WTC11 (cell line): ENCODE measurements at regions not wholly inside any gene's neighbourhood (a gene's known extent, or its start where the extent isn't known, plus 50 kb on each side); places are given as distances from the start of the nearest gene placed in this dataset.

Source experiments
- ATAC-seq: fragments of 200-7000 bp; cut with Tn5 transposase; 2 replicates; pipeline ENCODE4 v1.10.0; 2021; ENCODE audit warnings: mild to moderate bottlenecking, moderate library complexity
- CTCF ChIA-PET: fragments of 300-600 bp; sonication (Branson Sonifier 250); formaldehyde crosslinking; loops from one replicate; lab custom pipeline; 2021; ENCODE audit warnings: antibody characterized with exemption; lab: Charles Lee
- POLR2A ChIA-PET: fragments of 350-600 bp; sonication (Branson Sonifier 250); formaldehyde crosslinking; loops from one replicate; lab custom pipeline; 2021; ENCODE audit warnings: antibody characterized with exemption; lab: Charles Lee
- DNase-seq: peaks from one replicate; pipeline ENCODE4 v3.0.0; 2021; ENCODE audit warnings: low spot score
- H3K27ac Mint-ChIP-seq: 2 replicates; pipeline ENCODE4 v1.8.0; 2021; ENCODE audit warnings: mixed read lengths
- H3K27me3 Mint-ChIP-seq: 2 replicates; pipeline ENCODE4 v1.8.0; 2021; ENCODE audit warnings: low read depth, mild to moderate bottlenecking, moderate library complexity, mixed read lengths
- H3K36me3 Mint-ChIP-seq: 2 replicates; pipeline ENCODE4 v1.8.0; 2021; ENCODE audit warnings: mixed read lengths
- H3K4me1 Mint-ChIP-seq: 2 replicates; pipeline ENCODE4 v1.8.0; 2022; ENCODE audit warnings: mixed read lengths
- H3K4me3 Mint-ChIP-seq: 2 replicates; pipeline ENCODE4 v1.8.0; 2021; ENCODE audit warnings: mild to moderate bottlenecking, moderate library complexity, mixed read lengths
- H3K9me3 Mint-ChIP-seq: 2 replicates; pipeline ENCODE4 v1.8.0; 2021; ENCODE audit warnings: mixed read lengths
- ATF6 ChIP-seq: sonication (generic); formaldehyde crosslinking; IDR thresholded peaks from 2 replicates; pipeline ENCODE4 v1.8.1; 2023; ENCODE audit warnings: mild to moderate bottlenecking, missing genetic modification reagents
- CBFB ChIP-seq: sonication (generic); formaldehyde crosslinking; IDR thresholded peaks from 2 replicates; pipeline ENCODE4 v1.8.1; 2022; ENCODE audit warnings: mild to moderate bottlenecking, low read depth, missing genetic modification reagents
- E2F1 ChIP-seq: sonication (generic); formaldehyde crosslinking; IDR thresholded peaks from 2 replicates; pipeline ENCODE4 v1.8.0; 2022; ENCODE audit warnings: mild to moderate bottlenecking, missing genetic modification reagents
- ETV6 ChIP-seq: sonication (generic); formaldehyde crosslinking; IDR thresholded peaks from 2 replicates; pipeline ENCODE4 v1.8.1; 2022; ENCODE audit warnings: mild to moderate bottlenecking, missing genetic modification reagents
- GRHL2 ChIP-seq: fragments of 250-450 bp; sonication (Bioruptor Pico); IDR thresholded peaks from 2 replicates; pipeline ENCODE4 v1.8.0; 2022; ENCODE audit warnings: mild to moderate bottlenecking, moderate library complexity; ENCODE audit not compliant: insufficient replicate concordance, severe bottlenecking
- GTF2I ChIP-seq: fragments of 250-450 bp; sonication (Bioruptor Pico); conservative IDR thresholded peaks from 2 replicates; pipeline ENCODE4 v1.4.0; 2021; ENCODE audit warnings: mild to moderate bottlenecking
- HMGA2 ChIP-seq: fragments of 250-450 bp; sonication (Bioruptor Pico); IDR thresholded peaks from 2 replicates; pipeline ENCODE4 v1.4.0; 2021; ENCODE audit warnings: mild to moderate bottlenecking, moderate library complexity
- IRF1 ChIP-seq: sonication (generic); formaldehyde crosslinking; IDR thresholded peaks from 2 replicates; pipeline ENCODE4 v1.8.0; 2023; ENCODE audit warnings: missing genetic modification reagents
- MAX ChIP-seq: sonication (generic); formaldehyde crosslinking; IDR thresholded peaks from 2 replicates; pipeline ENCODE4 v1.8.0; 2022; ENCODE audit warnings: mild to moderate bottlenecking, missing genetic modification reagents
- NR2C2 ChIP-seq: sonication (generic); formaldehyde crosslinking; IDR thresholded peaks from 2 replicates; pipeline ENCODE4 v1.8.0; 2022; ENCODE audit warnings: mild to moderate bottlenecking, missing genetic modification reagents
- NR3C1 ChIP-seq: sonication (generic); formaldehyde crosslinking; conservative IDR thresholded peaks from 2 replicates; pipeline ENCODE4 v1.8.1; 2023; ENCODE audit warnings: low read depth, mild to moderate bottlenecking, missing genetic modification reagents
- TCF7 ChIP-seq: sonication (generic); formaldehyde crosslinking; IDR thresholded peaks from 2 replicates; pipeline ENCODE4 v1.8.0; 2022; ENCODE audit warnings: mild to moderate bottlenecking, low read depth, missing genetic modification reagents, moderate library complexity
- TEAD1 ChIP-seq: sonication (generic); formaldehyde crosslinking; IDR thresholded peaks from 2 replicates; pipeline ENCODE4 v1.8.0; 2022; ENCODE audit warnings: mild to moderate bottlenecking, missing genetic modification reagents
- ZMAT4 ChIP-seq: fragments of 250-450 bp; sonication (Bioruptor Pico); IDR thresholded peaks from 2 replicates; pipeline ENCODE4 v1.9.0; 2021; ENCODE audit warnings: mild to moderate bottlenecking
- ZNF232 ChIP-seq: sonication (generic); formaldehyde crosslinking; IDR thresholded peaks from 2 replicates; pipeline ENCODE4 v1.8.0; 2022; ENCODE audit warnings: mild to moderate bottlenecking, missing genetic modification reagents
- ZNF263 ChIP-seq: sonication (generic); formaldehyde crosslinking; IDR thresholded peaks from 2 replicates; pipeline ENCODE4 v1.8.1; 2022; ENCODE audit warnings: low read depth, mild to moderate bottlenecking, moderate library complexity, missing genetic modification reagents
- ZNF281 ChIP-seq: sonication (generic); formaldehyde crosslinking; IDR thresholded peaks from 2 replicates; pipeline ENCODE4 v1.8.0; 2023; ENCODE audit warnings: mild to moderate bottlenecking, missing genetic modification reagents
- ZNF423 ChIP-seq: fragments of 250-450 bp; sonication (Bioruptor Pico); IDR thresholded peaks from 2 replicates; pipeline ENCODE4 v2.1.2; 2022; ENCODE audit warnings: mild to moderate bottlenecking, moderate library complexity
- ZNF425 ChIP-seq: fragments of 250-450 bp; sonication (Bioruptor Pico); conservative IDR thresholded peaks from 2 replicates; pipeline ENCODE4 v1.9.0; 2021; ENCODE audit warnings: mild to moderate bottlenecking
- ZNF512 ChIP-seq: sonication (generic); formaldehyde crosslinking; IDR thresholded peaks from 2 replicates; pipeline ENCODE4 v1.8.1; 2022; ENCODE audit warnings: missing genetic modification reagents, borderline replicate concordance
- ZNF532 ChIP-seq: fragments of 250-450 bp; sonication (Bioruptor Pico); IDR thresholded peaks from 2 replicates; pipeline ENCODE4 v1.9.0; 2021; ENCODE audit warnings: mild to moderate bottlenecking, borderline replicate concordance

GRCh38 chr6:164700497-164700896 lies 608.9 kb downstream of the C6orf118 start (continued):
- TF ChIP-seq ZNF512 (CRISPR knock-in tag) (no peak), TCF7 (CRISPR knock-in tag) (no peak), ZMAT4 (CRISPR knock-in tag) (no peak), NR3C1 (CRISPR knock-in tag) (no peak), GTF2I (CRISPR knock-in tag) (no peak), E2F1 (CRISPR knock-in tag) (no peak), HMGA2 (CRISPR knock-in tag) (no peak), MAX (CRISPR knock-in tag) (no peak), ZNF232 (CRISPR knock-in tag) (no peak)

GRCh38 chr6:164695896-164696295 lies 613.5 kb downstream of the C6orf118 start:
- H3K4me1 Mint-ChIP-seq: peaks cover 49% of the 10 kb centered on the region
- DNase-seq: no peak
- H3K9me3 Mint-ChIP-seq: peaks cover 4% of the 10 kb centered on the region; the same call in 1 of the 2 replicates
- ChIA-PET POLR2A (no interaction called here), CTCF (no interaction called here)
- ATAC-seq: no peak
- H3K27me3 Mint-ChIP-seq: no peaks in the 10 kb centered on the region
- H3K4me3 Mint-ChIP-seq: no peak overlapping the region
- H3K36me3 Mint-ChIP-seq: no peaks in the 10 kb centered on the region
- H3K27ac Mint-ChIP-seq: no peak overlapping the region
- TF ChIP-seq ETV6 (CRISPR knock-in tag): no peak
- no peak for TF ChIP-seq ZNF232 (CRISPR knock-in tag)
- no peak for TF ChIP-seq ZNF281 (CRISPR knock-in tag)
- no peak for TF ChIP-seq ZNF263 (CRISPR knock-in tag)
- no peak for TF ChIP-seq CBFB
- TF ChIP-seq IRF1 (CRISPR knock-in tag): no peak
- TF ChIP-seq ZNF423: no peak
- TF ChIP-seq TEAD1 (CRISPR knock-in tag): no peak
- TF ChIP-seq GRHL2 (CRISPR knock-in tag): no peak
- no peak for TF ChIP-seq ATF6 (CRISPR knock-in tag)
- TF ChIP-seq ZNF425 (CRISPR knock-in tag): no peak
- TF ChIP-seq NR2C2: no peak
- TF ChIP-seq ZNF532 (CRISPR knock-in tag): no peak
